ENCODE measurements at regions not wholly inside any gene's neighbourhood (a gene's known extent, or its start where the extent isn't known, plus 50 kb on each side); places are given as distances from the start of the nearest gene placed in this dataset.

DNA sequence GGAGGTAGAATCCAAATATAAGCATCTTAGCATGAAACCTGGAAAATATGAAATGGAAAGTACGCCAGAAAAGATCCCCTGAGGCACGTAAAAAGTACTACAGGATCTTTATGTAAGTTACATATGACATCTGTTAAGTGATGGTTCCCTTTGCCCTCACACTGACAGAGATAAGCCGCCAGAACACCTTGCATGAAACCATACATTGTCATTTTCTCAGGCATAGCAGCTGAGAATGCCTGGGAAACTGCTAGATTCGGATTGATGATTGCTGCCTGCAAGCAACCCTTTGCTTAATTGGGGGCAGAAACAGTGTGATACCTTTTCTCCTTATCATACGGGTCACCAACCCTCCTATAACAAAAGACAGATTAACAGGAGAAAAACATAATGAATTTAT, 826.6 kb upstream of the LRRN3 start:
- no peaks in the 10 kb centered on the region for H3K36me3 ChIP-seq (ENCODE audit: control insufficient read depth, insufficient read depth, low read length)
- DNase-seq (ENCODE audit: low read depth) (no peak), FAIRE-seq (no peak)
- H3K27me3 ChIP-seq (ENCODE audit: control insufficient read depth, insufficient read depth, low read length), result no peaks in the 10 kb centered on the region
- TF ChIP-seq, protein P1, sequence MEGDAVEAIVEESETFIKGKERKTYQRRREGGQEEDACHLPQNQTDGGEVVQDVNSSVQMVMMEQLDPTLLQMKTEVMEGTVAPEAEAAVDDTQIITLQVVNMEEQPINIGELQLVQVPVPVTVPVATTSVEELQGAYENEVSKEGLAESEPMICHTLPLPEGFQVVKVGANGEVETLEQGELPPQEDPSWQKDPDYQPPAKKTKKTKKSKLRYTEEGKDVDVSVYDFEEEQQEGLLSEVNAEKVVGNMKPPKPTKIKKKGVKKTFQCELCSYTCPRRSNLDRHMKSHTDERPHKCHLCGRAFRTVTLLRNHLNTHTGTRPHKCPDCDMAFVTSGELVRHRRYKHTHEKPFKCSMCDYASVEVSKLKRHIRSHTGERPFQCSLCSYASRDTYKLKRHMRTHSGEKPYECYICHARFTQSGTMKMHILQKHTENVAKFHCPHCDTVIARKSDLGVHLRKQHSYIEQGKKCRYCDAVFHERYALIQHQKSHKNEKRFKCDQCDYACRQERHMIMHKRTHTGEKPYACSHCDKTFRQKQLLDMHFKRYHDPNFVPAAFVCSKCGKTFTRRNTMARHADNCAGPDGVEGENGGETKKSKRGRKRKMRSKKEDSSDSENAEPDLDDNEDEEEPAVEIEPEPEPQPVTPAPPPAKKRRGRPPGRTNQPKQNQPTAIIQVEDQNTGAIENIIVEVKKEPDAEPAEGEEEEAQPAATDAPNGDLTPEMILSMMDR (IDR thresholded peaks at IDR 0.05; ENCODE audit: insufficient read depth, low read length, severe bottlenecking), result no peak
- no peak overlapping the region for H3K4me3 ChIP-seq (ENCODE audit: low read depth, low read length)

DNA sequence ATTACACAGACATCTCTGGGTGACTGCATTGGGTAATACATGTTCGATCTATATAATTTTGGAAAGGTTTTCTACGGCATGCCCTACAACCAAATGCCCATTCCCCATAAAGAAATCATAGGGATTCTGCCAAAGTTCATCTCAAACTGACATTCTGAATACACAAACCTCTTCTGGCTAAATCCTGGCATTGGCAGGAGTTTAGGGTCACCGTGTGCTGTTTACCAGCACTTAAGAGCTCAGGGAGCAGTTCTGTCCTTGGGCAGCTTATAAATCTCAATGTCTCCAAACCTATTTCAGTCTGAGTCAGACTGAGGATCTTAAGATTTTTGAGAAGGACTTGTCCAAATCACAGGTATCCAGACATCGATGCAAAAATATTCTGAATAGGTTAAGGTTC, 809.6 kb upstream of the LRRN3 start:
- FAIRE-seq, result no peak
- Histone ChIP-seq H3K36me3 (ENCODE audit: control insufficient read depth, insufficient read depth, low read length) (no peaks in the 10 kb centered on the region), H3K4me3 (ENCODE audit: low read depth, low read length) (no peak overlapping the region), H3K27me3 (ENCODE audit: control insufficient read depth, insufficient read depth, low read length) (no peaks in the 10 kb centered on the region)
- DNase-seq (ENCODE audit: low read depth), result no peak
- TF ChIP-seq, protein P1 (IDR thresholded peaks at IDR 0.05; ENCODE audit: insufficient read depth, low read length, severe bottlenecking), result no peak

DNA sequence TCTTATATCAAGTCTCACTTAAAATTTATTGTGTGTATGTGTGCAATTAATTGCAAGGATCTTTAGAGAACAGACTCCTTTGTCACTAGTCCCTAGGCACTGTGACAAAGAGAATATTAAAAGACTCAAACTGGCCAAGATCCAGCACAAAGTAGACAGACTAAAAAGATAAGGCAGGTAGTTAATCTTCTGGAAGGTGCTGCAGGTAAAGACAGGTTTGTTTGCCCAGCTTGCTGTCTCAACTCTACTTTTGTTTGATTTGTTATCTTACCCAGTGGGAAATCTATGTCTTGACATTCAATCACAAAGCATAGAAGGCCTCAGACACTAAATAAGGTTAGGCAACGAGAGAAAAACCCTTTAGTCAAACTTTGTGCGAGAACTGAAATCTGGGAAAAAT, 807.9 kb upstream of the LRRN3 start:
- peak; percentile 33 for DNase-seq (ENCODE audit: low read depth)
- TF ChIP-seq, protein P1 (IDR thresholded peaks at IDR 0.05; ENCODE audit: insufficient read depth, low read length, severe bottlenecking), result no peak
- H3K36me3 ChIP-seq (ENCODE audit: control insufficient read depth, insufficient read depth, low read length), result no peaks in the 10 kb centered on the region
- FAIRE-seq, result no peak
- no peaks in the 10 kb centered on the region for H3K27me3 ChIP-seq (ENCODE audit: control insufficient read depth, insufficient read depth, low read length)
- H3K4me3 ChIP-seq (ENCODE audit: low read depth, low read length), result no peak overlapping the region

DNA sequence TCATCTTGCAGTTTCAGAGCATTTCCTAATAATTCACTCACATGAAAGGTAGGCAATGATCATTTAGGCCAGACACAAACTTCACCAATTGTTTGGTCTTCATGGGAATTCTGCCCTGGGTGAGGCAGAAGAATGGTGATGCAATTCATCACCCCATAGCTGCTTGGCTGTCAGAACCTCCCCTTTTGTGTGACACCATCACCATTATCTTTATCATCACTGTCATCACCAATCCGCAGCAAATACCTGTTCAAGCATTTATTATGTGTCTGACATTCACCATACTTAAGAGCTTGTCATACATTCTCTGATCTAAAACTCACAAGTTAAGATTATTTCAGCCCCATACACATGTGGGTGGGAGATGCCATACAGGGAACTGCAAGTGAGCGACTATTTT, 799.5 kb upstream of the LRRN3 start:
- Histone ChIP-seq H3K27me3 (ENCODE audit: control insufficient read depth, insufficient read depth, low read length) (no peaks in the 10 kb centered on the region), H3K36me3 (ENCODE audit: control insufficient read depth, insufficient read depth, low read length) (no peaks in the 10 kb centered on the region), H3K4me3 (ENCODE audit: low read depth, low read length) (no peak overlapping the region)
- FAIRE-seq, result no peak
- no peak for DNase-seq (ENCODE audit: low read depth)
- TF ChIP-seq, protein P1 (IDR thresholded peaks at IDR 0.05; ENCODE audit: insufficient read depth, low read length, severe bottlenecking), result no peak

DNA sequence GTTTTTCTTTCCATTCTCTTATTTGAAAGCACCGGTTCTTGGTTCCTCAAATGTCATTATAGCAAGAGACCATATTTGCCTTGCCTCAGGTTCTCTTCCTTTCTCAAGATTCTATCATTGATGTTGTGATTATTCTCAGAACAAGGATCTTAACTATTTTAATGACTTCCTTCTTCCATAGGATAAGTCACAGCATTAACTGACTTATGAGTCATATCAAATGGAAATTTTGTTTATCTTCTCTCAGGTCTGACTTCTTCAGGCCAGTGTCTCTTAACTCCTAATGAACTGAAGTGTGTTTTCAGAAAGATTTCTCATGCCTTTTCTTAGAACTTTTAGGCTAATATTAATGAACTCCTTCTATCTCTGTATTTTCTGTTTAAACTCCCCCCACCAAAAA, 794.6 kb upstream of the LRRN3 start:
- H3K27me3 ChIP-seq (ENCODE audit: control insufficient read depth, insufficient read depth, low read length), result no peaks in the 10 kb centered on the region
- TF ChIP-seq, protein P1 (IDR thresholded peaks at IDR 0.05; ENCODE audit: insufficient read depth, low read length, severe bottlenecking), result no peak
- H3K36me3 ChIP-seq (ENCODE audit: control insufficient read depth, insufficient read depth, low read length), result no peaks in the 10 kb centered on the region
- H3K4me3 ChIP-seq (ENCODE audit: low read depth, low read length), result no peak overlapping the region
- DNase-seq (ENCODE audit: low read depth), result no peak
- no peak for FAIRE-seq

DNA sequence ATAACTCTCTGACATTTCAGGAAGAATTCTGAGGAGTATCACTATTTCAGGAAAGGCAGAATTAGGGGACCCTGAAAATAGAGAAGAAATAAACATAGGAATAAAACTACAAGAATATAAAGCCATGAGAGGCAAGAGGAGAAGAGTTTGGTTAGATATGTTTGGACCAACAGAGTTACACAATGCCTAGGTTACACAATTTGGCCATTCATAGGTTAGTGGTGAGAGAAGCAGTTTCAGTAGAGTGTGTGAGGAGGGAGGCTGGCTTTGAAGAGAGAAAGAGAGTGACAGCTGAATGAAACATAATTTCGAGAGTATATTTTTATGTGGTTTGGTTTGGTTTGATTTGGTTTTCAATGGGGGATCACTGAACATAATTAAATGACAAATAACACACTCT, 783.2 kb upstream of the LRRN3 start:
- H3K27me3 ChIP-seq (ENCODE audit: control insufficient read depth, insufficient read depth, low read length), result no peaks in the 10 kb centered on the region
- no peak for FAIRE-seq
- DNase-seq (ENCODE audit: low read depth), result no peak
- TF ChIP-seq, protein P1 (IDR thresholded peaks at IDR 0.05; ENCODE audit: insufficient read depth, low read length, severe bottlenecking), result no peak
- H3K36me3 ChIP-seq (ENCODE audit: control insufficient read depth, insufficient read depth, low read length), result no peaks in the 10 kb centered on the region
- H3K4me3 ChIP-seq (ENCODE audit: low read depth, low read length), result no peak overlapping the region

All from bronchial epithelial cell (primary cell).